Endodermal cell (in vitro differentiated cells): ENCODE measurements at regions not wholly inside any gene's neighbourhood (a gene's known extent, or its start where the extent isn't known, plus 50 kb on each side); places are given as distances from the start of the nearest gene placed in this dataset.

Experiments used
- DNase-seq: peaks from one replicate; pipeline ENCODE4 v3.0.0-alpha.2; 2017
- H3K27ac ChIP-seq: 2 replicates; pipeline ENCODE4 v1.5.1; 2013; ENCODE audit warnings: mild to moderate bottlenecking, low read depth, low read length, moderate library complexity
- H3K27me3 ChIP-seq: 2 replicates; pipeline ENCODE4 v1.6.1; 2013; ENCODE audit warnings: mild to moderate bottlenecking, low read length, moderate library complexity; ENCODE audit not compliant: insufficient read depth, control insufficient read depth, poor library complexity, severe bottlenecking
- H3K36me3 ChIP-seq: 2 replicates; pipeline ENCODE4 v1.7.0; 2013; ENCODE audit warnings: mild to moderate bottlenecking, low read length, moderate library complexity; ENCODE audit not compliant: control insufficient read depth, insufficient read depth
- H3K4me1 ChIP-seq: one replicate; pipeline ENCODE4 v1.7.0; 2013; ENCODE audit warnings: low read length; ENCODE audit not compliant: control insufficient read depth, insufficient read depth
- H3K4me3 ChIP-seq: 2 replicates; pipeline ENCODE4 v1.5.1; 2013; ENCODE audit warnings: mild to moderate bottlenecking, low read length, moderate library complexity
- H3K9ac ChIP-seq: 2 replicates; pipeline ENCODE4 v1.6.1; 2013; ENCODE audit warnings: mild to moderate bottlenecking, low read length, moderate library complexity; ENCODE audit not compliant: poor library complexity, severe bottlenecking; ENCODE audit errors: extremely low read depth
- H3K9me3 ChIP-seq: 2 replicates; pipeline ENCODE4 v1.6.1; 2013; ENCODE audit warnings: mild to moderate bottlenecking, low read length, moderate library complexity; ENCODE audit not compliant: control insufficient read depth
- H3K27ac Mint-ChIP-seq: 2 replicates; pipeline ENCODE4 v1.8.0; 2020; ENCODE audit warnings: mixed read lengths
- H3K27me3 Mint-ChIP-seq: 2 replicates; pipeline ENCODE4 v1.8.0; 2021; ENCODE audit warnings: mild to moderate bottlenecking, mixed read lengths; ENCODE audit not compliant: insufficient read depth
- H3K36me3 Mint-ChIP-seq: 2 replicates; pipeline ENCODE4 v1.8.0; 2020; ENCODE audit warnings: low read depth, mixed read lengths
- H3K4me1 Mint-ChIP-seq: 2 replicates; pipeline ENCODE4 v1.8.0; 2020; ENCODE audit warnings: mixed read lengths
- H3K4me3 Mint-ChIP-seq: 2 replicates; pipeline ENCODE4 v1.8.0; 2020; ENCODE audit warnings: mild to moderate bottlenecking, moderate library complexity, mixed read lengths
- H3K9me3 Mint-ChIP-seq: 2 replicates; pipeline ENCODE4 v1.8.0; 2020; ENCODE audit warnings: mild to moderate bottlenecking, mixed read lengths
- CTCF ChIP-seq: fragments of 200-600 bp; sonication (generic); conservative IDR thresholded peaks from 2 replicates; pipeline ENCODE4 v1.5.0; 2021; ENCODE audit warnings: antibody characterized with exemption, mild to moderate bottlenecking
- WGBS, 2 experiments: methylation state at CpG; one replicate each; pipeline versions ENCODE4 v1.1.5 to v1.1.7; 2013; ENCODE audit warnings: missing lambda C conversion rate in 2 of 2, mixed read lengths in 1 of 2; ENCODE audit not compliant: insufficient coverage in 1 of 2, insufficient read length in 1 of 2; 5-methylcytosine and 5-hydroxymethylcytosine counted together

GRCh38 chr6:164854526-164854925, 454.9 kb downstream of the C6orf118 start:
- no peak for TF ChIP-seq CTCF
- Mint-ChIP-seq H3K27ac (no peak overlapping the region), H3K4me3 (no peak overlapping the region), H3K36me3 (no peaks in the 10 kb centered on the region), H3K4me1 (no peaks in the 10 kb centered on the region), H3K9me3 (no peaks in the 10 kb centered on the region), H3K27me3 (no peaks in the 10 kb centered on the region)
- Histone ChIP-seq H3K9me3 (no peaks in the 10 kb centered on the region), H3K27me3 (no peaks in the 10 kb centered on the region), H3K9ac (no peak overlapping the region), H3K4me3 (no peak overlapping the region), H3K27ac (no peak overlapping the region), H3K4me1 (no peaks in the 10 kb centered on the region), H3K36me3 (no peaks in the 10 kb centered on the region)
- no peak for DNase-seq

GRCh38 chr6:164845773-164846172, 463.6 kb downstream of the C6orf118 start:
- Histone ChIP-seq H3K36me3 (no peaks in the 10 kb centered on the region), H3K9ac (no peak overlapping the region), H3K27me3 (no peaks in the 10 kb centered on the region), H3K4me3 (no peak overlapping the region), H3K9me3 (no peaks in the 10 kb centered on the region), H3K27ac (no peak overlapping the region), H3K4me1 (no peaks in the 10 kb centered on the region)
- H3K27me3 Mint-ChIP-seq = no peaks in the 10 kb centered on the region
- 91 to 100% methylated on average over 1 of the region's 1 CpG for WGBS, 2 experiments
- H3K36me3 Mint-ChIP-seq = no peaks in the 10 kb centered on the region
- H3K27ac Mint-ChIP-seq = no peak overlapping the region
- no peak for DNase-seq
- H3K4me3 Mint-ChIP-seq = no peak overlapping the region
- TF ChIP-seq CTCF = no peak
- H3K9me3 Mint-ChIP-seq = no peaks in the 10 kb centered on the region
- H3K4me1 Mint-ChIP-seq = no peaks in the 10 kb centered on the region

- Histone ChIP-seq H3K27ac (no peak overlapping the region), H3K9ac (no peak overlapping the region), H3K4me1 (no peaks in the 10 kb centered on the region), H3K36me3 (no peaks in the 10 kb centered on the region), H3K27me3 (no peaks in the 10 kb centered on the region), H3K4me3 (no peak overlapping the region), H3K9me3 (no peaks in the 10 kb centered on the region)
- no peak for TF ChIP-seq CTCF
- H3K9me3 Mint-ChIP-seq = peaks cover 9% of the 10 kb centered on the region
- no peak overlapping the region for H3K4me3 Mint-ChIP-seq
- no peaks in the 10 kb centered on the region for H3K27me3 Mint-ChIP-seq
- 95% methylated on average over 1 of the region's 1 CpG; no CpG with 5 or more reads in 1 of the 2 experiments for WGBS, 2 experiments
- no peak overlapping the region for H3K27ac Mint-ChIP-seq
- H3K36me3 Mint-ChIP-seq = no peaks in the 10 kb centered on the region
- H3K4me1 Mint-ChIP-seq = no peaks in the 10 kb centered on the region
- DNase-seq = no peak
These were observed 467.3 kb downstream of the C6orf118 start for GRCh38 chr6:164842085-164842484.
